T-helper 17 cell (primary cell): ENCODE measurements at regions not wholly inside any gene's neighbourhood (a gene's known extent, or its start where the extent isn't known, plus 50 kb on each side); places are given as distances from the start of the nearest gene placed in this dataset.
"Not testable (repeated sequence)": the region's sequence is repeated elsewhere in the genome, so short reads cannot be mapped to it uniquely, and the experiment has no call there.

ENCODE experiments used
- ATAC-seq: fragments of 150-1000 bp; cut with Tn5 transposase; 2 replicates; pipeline ENCODE4 v1.10.0; 2021; ENCODE audit warnings: mild to moderate bottlenecking, moderate library complexity
- DNase-seq, 3 donors: peaks; one replicate each; pipeline versions ENCODE4 v3.0.0 to v3.0.0-alpha.2; 2020 to 2021
- H3K9me3 ChIP-seq: one replicate; pipeline ENCODE4 v1.7.0; 2013; ENCODE audit warnings: low read length, mild to moderate bottlenecking; ENCODE audit not compliant: control insufficient read depth, poor library complexity, severe bottlenecking
- H3K27ac Mint-ChIP-seq: one replicate; pipeline ENCODE4 v1.8.0; 2022; ENCODE audit warnings: mild to moderate bottlenecking, moderate library complexity, mixed read lengths
- H3K27me3 Mint-ChIP-seq: one replicate; pipeline ENCODE4 v1.8.0; 2022; ENCODE audit warnings: mixed read lengths
- H3K36me3 Mint-ChIP-seq: one replicate; pipeline ENCODE4 v1.8.0; 2022; ENCODE audit warnings: low read depth, mixed read lengths
- H3K4me1 Mint-ChIP-seq: one replicate; pipeline ENCODE4 v1.8.0; 2022; ENCODE audit warnings: mild to moderate bottlenecking, mixed read lengths
- H3K4me3 Mint-ChIP-seq: one replicate; pipeline ENCODE4 v1.8.0; 2022; ENCODE audit warnings: mild to moderate bottlenecking, moderate library complexity, mixed read lengths

- DNase-seq (no peak), ATAC-seq (no peak)
- Mint-ChIP-seq H3K36me3 (no peaks in the 10 kb centered on the region), H3K27me3 (peaks cover 43% of the 10 kb centered on the region), H3K4me3 (no peak overlapping the region), H3K4me1 (no peaks in the 10 kb centered on the region), H3K27ac (no peak overlapping the region)
- no peaks in the 10 kb centered on the region for H3K9me3 ChIP-seq
Observed at GRCh38 chr11:71155846-71156245, 96.5 kb downstream of the SHANK2 start.

GRCh38 chr11:71154261-71154805, 98.0 kb downstream of the SHANK2 start:
- ATAC-seq = no peak
- H3K9me3 ChIP-seq = no peaks in the 10 kb centered on the region
- no peak for DNase-seq
- no peaks in the 10 kb centered on the region for H3K36me3 Mint-ChIP-seq
- H3K27ac Mint-ChIP-seq = no peak overlapping the region
- H3K4me1 Mint-ChIP-seq = no peaks in the 10 kb centered on the region
- peaks cover 43% of the 10 kb centered on the region for H3K27me3 Mint-ChIP-seq
- no peak overlapping the region for H3K4me3 Mint-ChIP-seq

- no peak for DNase-seq
- no peak overlapping the region for H3K4me3 Mint-ChIP-seq
- H3K27me3 Mint-ChIP-seq = peaks cover 43% of the 10 kb centered on the region
- no peaks in the 10 kb centered on the region for H3K36me3 Mint-ChIP-seq
- no peak overlapping the region for H3K27ac Mint-ChIP-seq
- no peaks in the 10 kb centered on the region for H3K9me3 ChIP-seq
- no peak for ATAC-seq
- no peaks in the 10 kb centered on the region for H3K4me1 Mint-ChIP-seq
Observed at GRCh38 chr11:71153005-71153390, 99.4 kb downstream of the SHANK2 start.

GRCh38 chr11:71152312-71153004, 99.9 kb downstream of the SHANK2 start:
- H3K4me1 Mint-ChIP-seq = not testable (repeated sequence)

GRCh38 chr11:71151561-71151960, 100.8 kb downstream of the SHANK2 start:
- no peak for DNase-seq
- H3K4me3 Mint-ChIP-seq = no peak overlapping the region
- no peaks in the 10 kb centered on the region for H3K4me1 Mint-ChIP-seq
- H3K27ac Mint-ChIP-seq = no peak overlapping the region
- H3K9me3 ChIP-seq = no peaks in the 10 kb centered on the region
- ATAC-seq = no peak
- H3K27me3 Mint-ChIP-seq = peaks cover 32% of the 10 kb centered on the region
- H3K36me3 Mint-ChIP-seq = no peaks in the 10 kb centered on the region

More at GRCh38 chr11:71152312-71153004, 99.9 kb downstream of the SHANK2 start:
- H3K4me3 Mint-ChIP-seq = peak overlapping the region; percentile 19
- not testable (repeated sequence) for H3K36me3 Mint-ChIP-seq, H3K9me3 ChIP-seq, ATAC-seq, DNase-seq, H3K27ac Mint-ChIP-seq
- H3K27me3 Mint-ChIP-seq = peaks cover 40% of the 10 kb centered on the region

GRCh38 chr11:71150859-71151258, 101.5 kb downstream of the SHANK2 start:
- no peak for DNase-seq
- Mint-ChIP-seq H3K36me3 (no peaks in the 10 kb centered on the region), H3K4me3 (no peak overlapping the region), H3K27ac (no peak overlapping the region), H3K4me1 (no peaks in the 10 kb centered on the region), H3K27me3 (peaks cover 27% of the 10 kb centered on the region)
- H3K9me3 ChIP-seq = no peaks in the 10 kb centered on the region
- no peak for ATAC-seq

GRCh38 chr11:71148716-71149115, 103.7 kb downstream of the SHANK2 start:
- Mint-ChIP-seq H3K27me3 (peaks cover 21% of the 10 kb centered on the region), H3K36me3 (no peaks in the 10 kb centered on the region), H3K4me1 (no peaks in the 10 kb centered on the region), H3K27ac (no peak overlapping the region), H3K4me3 (no peak overlapping the region)
- H3K9me3 ChIP-seq = no peaks in the 10 kb centered on the region
- ATAC-seq (no peak), DNase-seq (no peak)

GRCh38 chr11:71147331-71147730, 105.0 kb downstream of the SHANK2 start:
- H3K27ac Mint-ChIP-seq = no peak overlapping the region
- no peaks in the 10 kb centered on the region for H3K9me3 ChIP-seq
- H3K27me3 Mint-ChIP-seq = peaks cover 10% of the 10 kb centered on the region
- DNase-seq = no peak
- H3K4me1 Mint-ChIP-seq = no peaks in the 10 kb centered on the region
- H3K4me3 Mint-ChIP-seq = no peak overlapping the region
- ATAC-seq = no peak
- H3K36me3 Mint-ChIP-seq = no peaks in the 10 kb centered on the region

- Mint-ChIP-seq H3K36me3 (no peaks in the 10 kb centered on the region), H3K4me1 (no peaks in the 10 kb centered on the region), H3K27me3 (peaks cover 7% of the 10 kb centered on the region), H3K27ac (no peak overlapping the region), H3K4me3 (no peak overlapping the region)
- H3K9me3 ChIP-seq = no peaks in the 10 kb centered on the region
- DNase-seq (no peak), ATAC-seq (no peak)
Observed at GRCh38 chr11:71146846-71147245, 105.5 kb downstream of the SHANK2 start.

- Mint-ChIP-seq H3K4me1 (no peaks in the 10 kb centered on the region), H3K27me3 (peaks cover 2% of the 10 kb centered on the region), H3K36me3 (no peaks in the 10 kb centered on the region), H3K4me3 (no peak overlapping the region), H3K27ac (no peak overlapping the region)
- no peaks in the 10 kb centered on the region for H3K9me3 ChIP-seq
- ATAC-seq (no peak), DNase-seq (no peak)
Observed at GRCh38 chr11:71145988-71146824, 106.2 kb downstream of the SHANK2 start.

GRCh38 chr11:71145368-71145767, 107.0 kb downstream of the SHANK2 start:
- Mint-ChIP-seq H3K4me3 (no peak overlapping the region), H3K27me3 (no peaks in the 10 kb centered on the region), H3K36me3 (no peaks in the 10 kb centered on the region), H3K4me1 (no peaks in the 10 kb centered on the region), H3K27ac (no peak overlapping the region)
- no peaks in the 10 kb centered on the region for H3K9me3 ChIP-seq
- ATAC-seq = no peak
- DNase-seq = no peak

GRCh38 chr11:71144736-71145135, 107.6 kb downstream of the SHANK2 start:
- H3K9me3 ChIP-seq = no peaks in the 10 kb centered on the region
- Mint-ChIP-seq H3K27ac (no peak overlapping the region), H3K4me3 (no peak overlapping the region), H3K27me3 (no peaks in the 10 kb centered on the region), H3K36me3 (no peaks in the 10 kb centered on the region), H3K4me1 (no peaks in the 10 kb centered on the region)
- DNase-seq (no peak), ATAC-seq (no peak)

- Mint-ChIP-seq H3K4me3 (no peak overlapping the region), H3K36me3 (no peaks in the 10 kb centered on the region), H3K27me3 (no peaks in the 10 kb centered on the region), H3K27ac (no peak overlapping the region), H3K4me1 (no peaks in the 10 kb centered on the region)
- no peak for ATAC-seq
- no peak for DNase-seq
- H3K9me3 ChIP-seq = no peaks in the 10 kb centered on the region
Observed at GRCh38 chr11:71144010-71144409, 108.4 kb downstream of the SHANK2 start.
